Thymus (tissue), 11 donors: ENCODE measurements at regions not wholly inside any gene's neighbourhood (a gene's known extent, or its start where the extent isn't known, plus 50 kb on each side); places are given as distances from the start of the nearest gene placed in this dataset.

Experiments used
- DNase-seq, 9 donors: peaks; one replicate each; pipeline ENCODE4 v3.0.0-alpha.2; 2013; ENCODE audit warnings: low spot score in 9 of 9, low read depth in 6 of 9, missing footprints in 1 of 9
- H3K27ac ChIP-seq, 2 donors: one replicate each; pipeline ENCODE4 v1.5.1; 2013; ENCODE audit warnings: control low read depth in 1 of 2, low read depth in 1 of 2, low read length in 1 of 2, mild to moderate bottlenecking in 1 of 2, moderate library complexity in 1 of 2
- H3K27me3 ChIP-seq, 2 donors: one replicate each; pipeline ENCODE4 v1.5.1; 2013; ENCODE audit warnings: low read length in 1 of 2; ENCODE audit not compliant: control insufficient read depth in 2 of 2, insufficient read depth in 1 of 2
- H3K36me3 ChIP-seq, 2 donors: one replicate each; pipeline ENCODE4 v1.5.1; 2013; ENCODE audit warnings: low read length in 1 of 2, mild to moderate bottlenecking in 1 of 2, moderate library complexity in 1 of 2; ENCODE audit not compliant: control insufficient read depth in 2 of 2, insufficient read depth in 2 of 2
- H3K4me1 ChIP-seq, 2 donors: one replicate each; pipeline ENCODE4 v1.5.1; 2013; ENCODE audit warnings: low read length in 2 of 2; ENCODE audit not compliant: control insufficient read depth in 2 of 2, insufficient read depth in 2 of 2
- H3K4me3 ChIP-seq, 2 donors: one replicate each; pipeline ENCODE4 v1.5.1; 2013; ENCODE audit warnings: low read length in 2 of 2, control low read depth in 1 of 2, mild to moderate bottlenecking in 1 of 2
- H3K9me3 ChIP-seq, 2 donors: one replicate each; pipeline ENCODE4 v1.5.1; 2013; ENCODE audit warnings: low read length in 1 of 2, mild to moderate bottlenecking in 1 of 2; ENCODE audit not compliant: control insufficient read depth in 2 of 2, insufficient read depth in 1 of 2
- WGBS: extraction: QIAGEN DNeasy Blood & Tissue Kit; methylation state at CpG from one replicate; pipeline ENCODE4 v1.1.7; 2013; 5-methylcytosine and 5-hydroxymethylcytosine counted together
- donor health status: healthy.

- H3K4me3 ChIP-seq = no peak overlapping the region
- H3K4me1 ChIP-seq = peaks cover 0 to 6% of the 10 kb centered on the region in 2 donors
- 92% methylated on average over 2 of the region's 2 CpGs for WGBS
- H3K9me3 ChIP-seq = peaks cover 0 to 7% of the 10 kb centered on the region in 2 donors
- no peaks in the 10 kb centered on the region for H3K36me3 ChIP-seq
- no peak overlapping the region for H3K27ac ChIP-seq
- H3K27me3 ChIP-seq = no peaks in the 10 kb centered on the region
- DNase-seq = no peak
These were observed 230.8 kb upstream of the CST7 start for GRCh38 chr20:24718277-24718676.

- Histone ChIP-seq H3K4me3 (no peak overlapping the region), H3K36me3 (no peaks in the 10 kb centered on the region), H3K9me3 (peaks cover 0 to 7% of the 10 kb centered on the region in 2 donors), H3K27me3 (no peaks in the 10 kb centered on the region), H3K27ac (no peak overlapping the region), H3K4me1 (peaks cover 0 to 6% of the 10 kb centered on the region in 2 donors)
- no peak for DNase-seq
- 94% methylated on average over 1 of the region's 1 CpG for WGBS
These were observed 230.4 kb upstream of the CST7 start for GRCh38 chr20:24718696-24719095.

GRCh38 chr20:24720957-24721356 is 228.1 kb upstream of the CST7 start:
- Histone ChIP-seq H3K4me3 (no peak overlapping the region), H3K36me3 (no peaks in the 10 kb centered on the region), H3K27ac (no peak overlapping the region), H3K27me3 (no peaks in the 10 kb centered on the region), H3K9me3 (no peaks in the 10 kb centered on the region), H3K4me1 (peaks cover 0 to 6% of the 10 kb centered on the region in 2 donors)
- WGBS = 84% methylated on average over 4 of the region's 4 CpGs
- DNase-seq = no peak

GRCh38 chr20:24721891-24722568 is 227.0 kb upstream of the CST7 start:
- Histone ChIP-seq H3K4me1 (peaks cover 0 to 6% of the 10 kb centered on the region in 2 donors), H3K4me3 (no peak overlapping the region), H3K9me3 (no peaks in the 10 kb centered on the region), H3K27ac (no peak overlapping the region), H3K36me3 (no peaks in the 10 kb centered on the region), H3K27me3 (no peaks in the 10 kb centered on the region)
- DNase-seq = no peak
- WGBS = 98% methylated on average over 2 of the region's 2 CpGs

GRCh38 chr20:24722586-24722985 is 226.5 kb upstream of the CST7 start:
- Histone ChIP-seq H3K9me3 (no peaks in the 10 kb centered on the region), H3K4me1 (peaks cover 0 to 6% of the 10 kb centered on the region in 2 donors), H3K4me3 (no peak overlapping the region), H3K27ac (no peak overlapping the region), H3K36me3 (no peaks in the 10 kb centered on the region), H3K27me3 (no peaks in the 10 kb centered on the region)
- WGBS = 100% methylated on average over 1 of the region's 1 CpG
- no peak for DNase-seq

GRCh38 chr20:24723186-24723585 is 225.9 kb upstream of the CST7 start:
- Histone ChIP-seq H3K9me3 (no peaks in the 10 kb centered on the region), H3K27me3 (no peaks in the 10 kb centered on the region), H3K4me1 (peaks cover 0 to 6% of the 10 kb centered on the region in 2 donors), H3K36me3 (no peaks in the 10 kb centered on the region), H3K27ac (no peak overlapping the region), H3K4me3 (no peak overlapping the region)
- DNase-seq = no peak
- WGBS = 24% methylated on average over 3 of the region's 3 CpGs

GRCh38 chr20:24723647-24724352 is 225.3 kb upstream of the CST7 start:
- peaks cover 0 to 3% of the 10 kb centered on the region in 2 donors for H3K4me1 ChIP-seq
- whole genome bisulfite sequencing = 85% methylated on average over 13 of the region's 13 CpGs
- no peaks in the 10 kb centered on the region for H3K36me3 ChIP-seq
- H3K4me3 ChIP-seq = no peak overlapping the region
- no peaks in the 10 kb centered on the region for H3K27me3 ChIP-seq
- no peak overlapping the region for H3K27ac ChIP-seq
- no peaks in the 10 kb centered on the region for H3K9me3 ChIP-seq
- DNase-seq = no peak

- 98% methylated on average over 5 of the region's 5 CpGs for WGBS
- no peak overlapping the region for H3K4me3 ChIP-seq
- H3K27me3 ChIP-seq = no peaks in the 10 kb centered on the region
- peaks cover 0 to 7% of the 10 kb centered on the region in 2 donors for H3K36me3 ChIP-seq
- no peaks in the 10 kb centered on the region for H3K4me1 ChIP-seq
- H3K9me3 ChIP-seq = no peaks in the 10 kb centered on the region
- DNase-seq = no peak
- no peak overlapping the region for H3K27ac ChIP-seq
These were observed 224.0 kb upstream of the CST7 start for GRCh38 chr20:24724982-24725533.

- no peak for DNase-seq
- no peak overlapping the region for H3K27ac ChIP-seq
- 97% methylated on average over 1 of the region's 1 CpG for WGBS
- no peaks in the 10 kb centered on the region for H3K9me3 ChIP-seq
- peaks cover 0 to 7% of the 10 kb centered on the region in 2 donors for H3K4me1 ChIP-seq
- H3K4me3 ChIP-seq = no peak overlapping the region
- H3K27me3 ChIP-seq = no peaks in the 10 kb centered on the region
- H3K36me3 ChIP-seq = peaks cover 0 to 13% of the 10 kb centered on the region in 2 donors
These were observed 221.3 kb upstream of the CST7 start for GRCh38 chr20:24727795-24728194.
